ENCODE measurements at regions not wholly inside any gene's neighbourhood (a gene's known extent, or its start where the extent isn't known, plus 50 kb on each side); places are given as distances from the start of the nearest gene placed in this dataset.

- DNase-seq (ENCODE audit: low spot score), result no peak
- in situ Hi-C loops (cut with MboI; ENCODE audit: low pct_unique_long_range_greater_than_20kb, low sequenced_read_pairs, unreplicated experiment), result no loop called here
- no peak for TF ChIP-seq CTCF (IDR thresholded peaks at IDR 0.05; ENCODE audit: extremely low read depth, insufficient read depth, missing control alignments)
Measured at GRCh38 chr3:154801729-154802128, 278.4 kb upstream of the MME start.

GRCh38 chr3:154799800-154800199 is 280.3 kb upstream of the MME start:
- no peak for TF ChIP-seq CTCF (IDR thresholded peaks at IDR 0.05; ENCODE audit: extremely low read depth, insufficient read depth, missing control alignments)
- in situ Hi-C loops (cut with MboI; ENCODE audit: low pct_unique_long_range_greater_than_20kb, low sequenced_read_pairs, unreplicated experiment), result no loop called here
- no peak for DNase-seq (ENCODE audit: low spot score)

GRCh38 chr3:154795582-154795981 is 284.5 kb upstream of the MME start:
- in situ Hi-C loops (cut with MboI; ENCODE audit: low pct_unique_long_range_greater_than_20kb, low sequenced_read_pairs, unreplicated experiment), result no loop called here
- TF ChIP-seq CTCF (IDR thresholded peaks at IDR 0.05; ENCODE audit: extremely low read depth, insufficient read depth, missing control alignments), result no peak

GRCh38 chr3:154794814-154795445 is 285.2 kb upstream of the MME start:
- TF ChIP-seq CTCF (IDR thresholded peaks at IDR 0.05; ENCODE audit: extremely low read depth, insufficient read depth, missing control alignments), result no peak
- no peak for DNase-seq (ENCODE audit: low spot score)
- in situ Hi-C loops (cut with MboI; ENCODE audit: low pct_unique_long_range_greater_than_20kb, low sequenced_read_pairs, unreplicated experiment), result no loop called here

More at GRCh38 chr3:154795582-154795981, 284.5 kb upstream of the MME start:
- DNase-seq (ENCODE audit: low spot score), result no peak

GRCh38 chr3:154794391-154794790 is 285.7 kb upstream of the MME start:
- no peak for TF ChIP-seq CTCF (IDR thresholded peaks at IDR 0.05; ENCODE audit: extremely low read depth, insufficient read depth, missing control alignments)
- no peak for DNase-seq (ENCODE audit: low spot score)
- in situ Hi-C loops (cut with MboI; ENCODE audit: low pct_unique_long_range_greater_than_20kb, low sequenced_read_pairs, unreplicated experiment), result no loop called here

- in situ Hi-C loops (cut with MboI; ENCODE audit: low pct_unique_long_range_greater_than_20kb, low sequenced_read_pairs, unreplicated experiment), result no loop called here
- no peak for DNase-seq (ENCODE audit: low spot score)
- no peak for TF ChIP-seq CTCF (IDR thresholded peaks at IDR 0.05; ENCODE audit: extremely low read depth, insufficient read depth, missing control alignments)
Measured at GRCh38 chr3:154792828-154793227, 287.3 kb upstream of the MME start.
